ENCODE measurements at regions not wholly inside any gene's neighbourhood (a gene's known extent, or its start where the extent isn't known, plus 50 kb on each side); places are given as distances from the start of the nearest gene placed in this dataset.
"Not testable (repeated sequence)": the region's sequence is repeated elsewhere in the genome, so short reads cannot be mapped to it uniquely, and the experiment has no call there.

DNA sequence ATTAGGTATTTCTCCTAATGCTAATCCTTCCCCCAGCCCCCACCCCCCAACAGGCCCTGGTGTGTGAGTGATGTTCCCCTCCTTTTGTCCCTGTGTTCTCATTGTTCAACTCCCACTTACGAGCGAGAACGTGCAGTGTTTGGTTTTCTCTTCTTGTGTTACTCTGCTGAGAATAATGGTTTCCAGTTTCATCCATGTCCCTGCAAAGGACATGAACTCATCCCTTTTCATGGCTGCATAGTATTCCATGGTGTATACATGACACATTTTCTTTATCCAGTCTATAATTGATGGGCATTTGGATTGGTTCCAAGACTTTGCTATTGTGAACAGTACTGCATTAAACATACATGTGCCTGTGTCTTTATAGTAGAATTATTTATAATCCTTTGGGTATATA, 138.9 kb upstream of the TMEM229A start:
- H3K79me2 ChIP-seq (ENCODE audit: control insufficient read depth, insufficient read depth, low read length); intact Hi-C loops (cut with micrococcal nuclease); H3K9me1 ChIP-seq (ENCODE audit: control insufficient read depth, insufficient read depth, low read length); H3K4me3 ChIP-seq; H3K9ac ChIP-seq (ENCODE audit: insufficient read depth in 1 of 2, low read depth in 2 of 2, low read length in 2 of 2); H3K4me2 ChIP-seq (ENCODE audit: insufficient read depth, low read length); FAIRE-seq; H3K27me3 ChIP-seq (ENCODE audit: control insufficient read depth in 2 of 2, insufficient read depth in 2 of 2, low read length in 2 of 2); in situ Hi-C loops (cut with MboI); POLR2A ChIA-PET; CTCF ChIA-PET (ENCODE audit: low intra/inter-chr PET ratio); H3K27ac ChIP-seq (ENCODE audit: extremely low read depth, low read depth, low read length); DNase-seq (ENCODE audit: extremely low read depth in 1 of 4, low spot score in 3 of 4); H4K20me1 ChIP-seq (replicated peaks; ENCODE audit: control insufficient read depth, insufficient read depth, low read length); H3K36me3 ChIP-seq (ENCODE audit: control insufficient read depth, insufficient read depth, low read length); BruUV-seq (replicated peaks); H2AFZ ChIP-seq (ENCODE audit: low read depth, low read length); H3K4me1 ChIP-seq (replicated peaks in 1 of 2; ENCODE audit: control insufficient read depth in 2 of 2, insufficient read depth in 2 of 2, low read length in 2 of 2); ATAC-seq; H3K9me3 ChIP-seq (replicated peaks; ENCODE audit: control insufficient read depth, insufficient read depth, low read depth, low read length): not testable (repeated sequence)
- peak; percentile 91 for TF ChIP-seq ZNF146 (CRISPR knock-in tag; IDR thresholded peaks at IDR 0.05; ENCODE audit: unreplicated experiment)
- WGBS (ENCODE audit: insufficient coverage, low coverage, missing lambda C conversion rate): 0% methylated on average over 3 of the region's 3 CpGs

- ATAC-seq (no peak), FAIRE-seq (no peak), DNase-seq (ENCODE audit: extremely low read depth in 1 of 4, low spot score in 3 of 4) (peak in 1 of 4 experiments; percentile 7)
- BruUV-seq (replicated peaks): no TSS peak
- no peaks in the 10 kb centered on the region; the same call in 1 of the 2 replicates for H3K9me3 ChIP-seq (replicated peaks; ENCODE audit: control insufficient read depth, insufficient read depth, low read depth, low read length)
- no peak overlapping the region for H2AFZ ChIP-seq (ENCODE audit: low read depth, low read length)
- ChIA-PET POLR2A (no interaction called here), CTCF (ENCODE audit: low intra/inter-chr PET ratio) (no interaction called here)
- in situ Hi-C loops (cut with MboI): no loop called here
- H3K4me2 ChIP-seq (ENCODE audit: insufficient read depth, low read length): no peak overlapping the region
- H3K4me3 ChIP-seq: no peak overlapping the region
- no peak overlapping the region for H3K9ac ChIP-seq (ENCODE audit: insufficient read depth in 1 of 2, low read depth in 2 of 2, low read length in 2 of 2)
- no peaks in the 10 kb centered on the region for H3K9me1 ChIP-seq (ENCODE audit: control insufficient read depth, insufficient read depth, low read length)
- H3K36me3 ChIP-seq (ENCODE audit: control insufficient read depth, insufficient read depth, low read length): no peaks in the 10 kb centered on the region
- intact Hi-C loops (cut with micrococcal nuclease): no loop called here
- no peaks in the 10 kb centered on the region for H3K27me3 ChIP-seq (ENCODE audit: control insufficient read depth in 2 of 2, insufficient read depth in 2 of 2, low read length in 2 of 2)
- no peaks in the 10 kb centered on the region for H4K20me1 ChIP-seq (replicated peaks; ENCODE audit: control insufficient read depth, insufficient read depth, low read length)
- no peaks in the 10 kb centered on the region for H3K4me1 ChIP-seq (replicated peaks in 1 of 2; ENCODE audit: control insufficient read depth in 2 of 2, insufficient read depth in 2 of 2, low read length in 2 of 2)
- no peak overlapping the region for H3K27ac ChIP-seq (ENCODE audit: extremely low read depth, low read depth, low read length)
- no peaks in the 10 kb centered on the region for H3K79me2 ChIP-seq (ENCODE audit: control insufficient read depth, insufficient read depth, low read length)
- 0% methylated on average over 1 of the region's 1 CpG for whole genome bisulfite sequencing (ENCODE audit: insufficient coverage, low coverage, missing lambda C conversion rate)
- TF ChIP-seq PHF8 (IDR thresholded peaks at IDR 0.05; ENCODE audit: borderline replicate concordance, low read length): no peak
- TF ChIP-seq CAMTA2 (CRISPR knock-in tag; conservative IDR thresholded peaks at IDR 0.05): no peak
- TF ChIP-seq RAD21 (CRISPR knock-in tag; conservative IDR thresholded peaks at IDR 0.05 in 1 of 2, IDR thresholded peaks at IDR 0.05 in 1 of 2): peak; percentile 92 to 94
- no peak for TF ChIP-seq MCM2 (IDR thresholded peaks at IDR 0.05; ENCODE audit: low read depth)
- no peak for TF ChIP-seq ZNF311 (CRISPR knock-in tag; IDR thresholded peaks at IDR 0.05)
- TF ChIP-seq RBM15 (IDR thresholded peaks at IDR 0.05; ENCODE audit: insufficient read depth, low read length): no peak
- no peak for TF ChIP-seq NCOR1 (IDR thresholded peaks at IDR 0.05)
- no peak for TF ChIP-seq ZKSCAN1 (IDR thresholded peaks at IDR 0.05; ENCODE audit: low read depth, low read length)
- TF ChIP-seq, protein P1, sequence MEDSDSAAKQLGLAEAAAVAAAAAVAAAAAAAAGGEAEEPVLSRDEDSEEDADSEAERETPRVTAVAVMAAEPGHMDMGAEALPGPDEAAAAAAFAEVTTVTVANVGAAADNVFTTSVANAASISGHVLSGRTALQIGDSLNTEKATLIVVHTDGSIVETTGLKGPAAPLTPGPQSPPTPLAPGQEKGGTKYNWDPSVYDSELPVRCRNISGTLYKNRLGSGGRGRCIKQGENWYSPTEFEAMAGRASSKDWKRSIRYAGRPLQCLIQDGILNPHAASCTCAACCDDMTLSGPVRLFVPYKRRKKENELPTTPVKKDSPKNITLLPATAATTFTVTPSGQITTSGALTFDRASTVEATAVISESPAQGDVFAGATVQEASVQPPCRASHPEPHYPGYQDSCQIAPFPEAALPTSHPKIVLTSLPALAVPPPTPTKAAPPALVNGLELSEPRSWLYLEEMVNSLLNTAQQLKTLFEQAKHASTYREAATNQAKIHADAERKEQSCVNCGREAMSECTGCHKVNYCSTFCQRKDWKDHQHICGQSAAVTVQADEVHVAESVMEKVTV (CRISPR knock-in tag; IDR thresholded peaks at IDR 0.05): peak; percentile 71; the same call in 1 of the 2 replicates
- TF ChIP-seq HMGXB4 (CRISPR knock-in tag; IDR thresholded peaks at IDR 0.05): no peak
- TF ChIP-seq GABPB1 (CRISPR knock-in tag; IDR thresholded peaks at IDR 0.05): no peak
- TF ChIP-seq CBFA2T3 (IDR thresholded peaks at IDR 0.05): no peak
- TF ChIP-seq CCAR2 (IDR thresholded peaks at IDR 0.05; ENCODE audit: low read depth, low read length): no peak
Observed at GRCh38 chr7:124171068-124171467, 138.2 kb upstream of the TMEM229A start.

Data from K562 (cell line).